Occipital lobe (tissue), 1 donor: ENCODE measurements at regions not wholly inside any gene's neighbourhood (a gene's known extent, or its start where the extent isn't known, plus 50 kb on each side); places are given as distances from the start of the nearest gene placed in this dataset.

ENCODE experiments used
- DNase-seq: peaks from one replicate; lab custom pipeline; 2025; lab: John Stamatoyannopoulos, UW

DNA sequence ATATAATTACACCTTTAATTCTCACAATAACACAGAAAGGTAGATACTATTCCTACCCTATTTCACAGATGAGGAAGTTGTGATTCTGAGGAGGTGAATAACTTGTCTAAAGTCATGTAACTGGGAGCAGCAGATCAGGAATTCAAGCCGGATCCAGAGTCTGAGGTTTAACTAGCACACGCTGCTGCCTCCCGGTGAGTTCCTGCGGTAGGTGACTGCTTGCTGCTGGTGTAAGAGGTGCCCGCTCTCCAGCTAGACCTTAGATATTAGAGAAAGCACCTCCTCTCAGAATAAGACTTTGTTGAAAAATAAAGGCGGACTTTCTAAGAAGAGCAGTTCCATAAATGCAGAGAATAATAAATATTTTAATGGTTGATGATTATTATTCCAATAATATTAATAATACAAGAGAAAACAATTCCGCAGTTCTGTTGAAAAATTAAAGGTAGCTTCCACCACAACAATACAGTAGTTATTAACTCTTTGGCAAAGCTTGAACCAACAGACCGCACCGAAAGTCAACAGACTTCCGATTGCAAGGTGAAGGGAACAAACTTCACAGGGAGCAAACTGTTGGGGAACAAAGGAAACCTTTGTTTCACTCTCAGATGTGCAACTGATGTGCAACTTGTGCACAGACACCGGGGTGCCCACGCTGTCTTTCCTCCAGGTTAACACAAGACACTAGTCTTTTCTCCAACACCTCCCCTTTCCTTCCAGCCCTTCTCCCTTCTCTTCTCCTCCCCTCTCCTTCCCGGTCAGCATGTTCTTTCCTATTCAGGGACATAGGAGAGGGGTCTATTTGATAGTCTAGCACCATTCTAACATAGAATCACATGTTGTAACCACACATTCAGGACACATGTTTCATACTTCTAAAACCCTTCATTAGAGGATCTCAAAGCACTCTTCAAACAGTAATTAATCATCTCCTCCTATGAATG is 73.2 kb upstream of the EGLN3 start:
- no peak for DNase-seq

DNA sequence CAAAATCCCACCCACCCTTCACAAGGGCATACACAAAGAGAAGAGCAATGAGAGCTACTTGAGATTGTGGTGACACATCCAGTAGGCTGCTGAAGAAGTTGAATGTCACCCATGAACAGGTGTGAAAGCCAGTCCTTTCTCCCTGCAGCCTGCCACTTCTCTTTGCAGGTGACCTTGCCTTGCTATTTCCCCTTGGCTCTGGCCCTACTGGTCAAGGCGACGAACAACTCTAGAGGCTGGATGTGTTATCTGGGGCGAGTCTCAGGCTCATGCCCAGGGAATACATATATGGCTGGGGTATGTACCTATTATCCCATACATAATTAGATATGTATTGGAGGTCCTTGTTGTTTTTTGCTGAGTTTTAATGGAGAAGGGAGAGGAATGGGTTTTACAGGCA is 70.2 kb upstream of the EGLN3 start:
- DNase-seq, result no peak

- DNase-seq, result no peak
Observed at GRCh38 chr14:34020014-34020413, 69.1 kb upstream of the EGLN3 start.

DNA sequence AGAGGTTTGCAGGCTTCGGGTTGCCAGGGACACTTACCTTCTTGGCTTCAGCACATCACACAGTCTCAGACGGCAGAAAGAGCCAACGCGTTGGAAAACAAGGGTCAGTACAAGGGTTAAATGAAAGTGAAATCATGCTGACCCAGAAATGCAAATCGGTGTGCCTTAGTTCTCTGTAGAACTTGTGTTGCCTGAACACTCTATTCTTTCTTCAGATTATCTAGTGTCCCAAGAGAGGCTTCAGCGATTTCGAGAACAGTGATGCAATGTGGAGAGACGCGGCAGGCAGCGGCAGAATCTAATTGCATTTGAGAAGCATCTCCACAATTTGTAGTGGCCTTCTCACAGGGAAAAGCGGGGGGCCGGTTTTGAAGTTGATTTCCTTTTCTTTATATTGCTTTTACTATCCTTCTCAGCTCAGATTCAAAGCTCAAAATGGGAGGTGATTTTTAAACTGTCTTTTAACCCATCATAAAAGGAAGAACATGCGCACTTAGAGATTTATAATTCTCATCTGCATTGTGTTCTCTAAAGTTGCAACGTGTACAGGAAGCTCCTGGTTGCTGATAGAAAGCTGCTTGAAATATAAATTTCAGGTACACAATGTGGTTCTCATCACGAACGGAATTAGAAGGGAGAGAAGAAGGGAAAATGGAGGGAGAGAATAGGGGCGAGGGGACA is 67.8 kb upstream of the EGLN3 start:
- DNase-seq, result no peak

- no peak for DNase-seq
Observed at GRCh38 chr14:34018125-34018524, 67.3 kb upstream of the EGLN3 start.

- DNase-seq, result no peak
Observed at GRCh38 chr14:34015383-34015782, 64.5 kb upstream of the EGLN3 start.

- no peak for DNase-seq
Observed at GRCh38 chr14:34014936-34015335, 64.1 kb upstream of the EGLN3 start.

- DNase-seq, result no peak
Observed at GRCh38 chr14:34013721-34014060, 62.8 kb upstream of the EGLN3 start.

DNA sequence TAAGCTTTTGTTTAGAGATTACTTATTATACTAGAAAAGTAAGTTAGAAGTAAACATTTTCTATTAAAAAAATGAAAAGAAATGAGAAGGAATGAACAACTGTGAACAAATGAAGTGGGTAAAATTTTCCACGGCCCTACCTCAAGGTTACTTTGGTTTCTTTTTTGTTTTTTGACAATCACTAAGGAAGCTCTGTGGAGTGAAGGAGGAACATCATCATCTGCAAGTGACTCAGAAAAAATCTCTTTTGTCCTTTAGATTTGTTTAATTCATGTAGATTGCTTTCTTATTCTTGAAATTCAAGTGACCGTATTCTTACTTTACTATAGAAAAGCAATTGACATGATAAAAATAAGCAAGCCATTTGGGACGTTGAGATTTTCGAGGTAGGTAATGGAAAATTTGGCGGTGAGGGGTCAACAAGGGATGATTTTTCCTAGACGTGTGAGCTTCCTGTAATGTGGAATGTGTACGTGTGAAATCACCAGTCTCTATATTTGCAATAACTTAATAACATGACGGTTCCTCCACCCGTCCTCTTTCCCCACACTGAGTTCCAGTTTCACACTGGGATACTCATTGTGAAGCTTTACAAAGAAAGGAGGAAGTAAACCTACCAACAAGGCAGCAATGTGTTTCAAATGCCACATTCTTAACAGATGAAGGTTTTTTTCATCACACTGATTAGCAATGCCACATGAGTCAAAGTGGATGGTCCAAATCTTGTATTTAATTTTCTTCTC is 62.3 kb upstream of the EGLN3 start:
- DNase-seq, result no peak

GRCh38 chr14:34012369-34012768 is 61.5 kb upstream of the EGLN3 start:
- no peak for DNase-seq

DNA sequence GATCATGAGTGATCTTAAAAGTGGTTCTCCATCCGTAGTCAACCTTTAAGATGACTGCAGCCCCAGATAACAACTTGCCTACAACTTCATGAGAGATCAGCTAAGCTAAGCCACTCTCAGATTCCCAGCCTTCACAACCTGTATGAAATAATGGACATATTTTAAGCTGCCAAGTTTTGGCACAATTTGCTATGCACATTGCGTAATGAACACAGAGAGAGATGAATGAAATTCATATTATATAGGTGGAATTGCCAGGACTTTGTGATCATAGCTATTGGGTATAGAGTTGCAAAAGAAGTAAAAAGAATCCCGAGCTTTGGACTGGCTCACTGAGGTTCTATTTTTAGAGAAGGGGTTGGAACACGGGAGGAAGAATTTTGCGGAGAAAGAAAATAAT is 59.1 kb upstream of the EGLN3 start:
- DNase-seq, result no peak

DNA sequence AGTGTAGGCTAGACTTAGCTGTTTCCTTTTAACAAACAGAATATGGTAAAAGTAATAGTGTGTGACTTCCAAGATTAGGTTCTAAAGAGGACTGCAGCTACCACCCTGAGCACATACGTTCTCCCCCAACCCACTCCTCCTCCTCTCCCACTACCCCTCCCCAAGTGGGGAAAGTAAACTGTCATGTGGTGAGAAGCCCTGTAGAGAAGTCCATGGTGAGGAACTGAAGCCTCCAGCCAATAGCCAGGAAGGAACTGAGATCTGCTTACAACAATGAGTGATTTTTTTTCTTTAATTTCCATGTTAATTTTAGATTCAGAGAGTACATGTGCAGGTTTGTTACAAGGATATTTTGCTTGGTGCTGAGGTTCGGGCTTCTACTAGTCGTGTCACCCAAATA is 57.0 kb upstream of the EGLN3 start:
- no peak for DNase-seq

GRCh38 chr14:34005901-34006300 is 55.0 kb upstream of the EGLN3 start:
- no peak for DNase-seq

DNA sequence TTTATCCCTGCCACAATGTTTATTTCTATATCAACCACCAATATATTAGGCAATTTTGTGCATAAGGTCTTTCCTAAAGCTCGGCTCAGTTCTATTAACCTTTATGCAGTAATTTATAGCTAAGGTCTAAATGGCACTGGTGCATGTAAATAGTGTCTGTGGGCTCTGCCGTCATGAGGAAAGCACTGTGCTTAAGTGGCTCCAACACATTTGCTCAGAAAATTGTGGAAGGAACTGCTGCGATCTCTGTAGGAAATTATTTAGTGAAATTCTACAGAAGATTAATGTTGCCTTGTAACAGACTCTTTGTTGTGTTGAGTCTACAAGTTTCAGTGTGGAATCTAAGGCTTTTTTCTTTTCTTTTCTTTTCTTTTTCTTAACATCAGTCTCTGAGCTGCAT is 54.0 kb upstream of the EGLN3 start:
- DNase-seq, result no peak

DNA sequence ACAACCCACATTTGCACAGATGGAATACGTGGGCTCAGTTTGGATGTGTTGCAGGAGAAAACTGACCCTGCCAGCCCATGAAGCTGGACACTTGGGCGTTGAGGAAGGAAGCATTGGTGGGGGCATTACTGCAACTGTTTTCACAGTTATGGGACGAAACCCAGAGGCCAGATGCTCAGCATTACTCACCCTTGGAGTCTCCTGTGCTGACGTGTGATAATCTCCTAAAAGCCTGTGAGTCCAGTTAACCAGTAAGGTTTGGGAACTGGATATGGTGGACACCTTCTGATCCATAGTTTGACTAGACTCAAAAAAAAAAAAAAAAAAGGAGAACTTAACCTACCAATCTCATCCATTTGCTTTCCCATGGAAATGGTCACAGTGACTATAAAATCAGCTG is 52.8 kb upstream of the EGLN3 start:
- no peak for DNase-seq

DNA sequence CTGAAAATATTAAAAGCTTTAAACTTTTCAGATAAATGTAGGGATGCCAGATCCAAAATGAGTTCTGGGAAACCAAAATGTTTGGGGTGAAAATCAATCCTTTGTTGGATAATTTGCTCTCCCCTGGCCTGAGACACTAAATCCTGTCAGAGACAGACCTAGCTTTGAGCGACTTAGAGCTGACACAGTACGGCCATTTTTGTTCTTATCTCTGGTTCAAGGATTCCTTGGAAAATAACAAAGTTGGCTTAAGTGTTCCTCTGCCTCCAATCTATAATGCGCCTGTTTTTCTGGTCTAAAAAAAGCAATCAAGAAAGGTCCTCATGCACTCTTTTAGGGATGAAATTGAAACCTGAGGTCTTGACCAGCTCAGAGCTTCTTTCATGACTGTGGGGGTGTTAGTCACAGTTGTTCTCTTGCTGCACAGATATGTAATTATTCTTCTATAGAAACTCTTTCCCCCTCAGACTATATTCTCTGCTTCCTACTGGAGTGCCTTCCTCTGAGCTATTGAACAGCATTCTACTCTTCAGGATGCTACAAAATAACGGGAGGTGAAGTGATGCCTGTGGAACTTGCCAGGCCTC is 52.3 kb upstream of the EGLN3 start:
- DNase-seq, result no peak
